Kidney (tissue), 13 donors: ENCODE measurements at regions not wholly inside any gene's neighbourhood (a gene's known extent, or its start where the extent isn't known, plus 50 kb on each side); places are given as distances from the start of the nearest gene placed in this dataset.

ENCODE experiments used
- DNase-seq, 5 donors: peaks; one replicate each; pipeline ENCODE4 v3.0.0-alpha.2; 2013 to 2020
- FAIRE-seq: peaks from 2 replicates; lab custom pipeline; 2012; peaks lifted over from hg19 to GRCh38; lab: Jason Lieb, UNC
- H3K27ac ChIP-seq, 2 donors: one replicate each; pipeline ENCODE4 v1.7.0; 2013; ENCODE audit warnings: low read depth in 2 of 2, low read length in 2 of 2, inconsistent platforms in 1 of 2
- H3K27me3 ChIP-seq: one replicate; pipeline ENCODE4 v1.7.1; 2013; ENCODE audit warnings: low read length, inconsistent platforms; ENCODE audit not compliant: control insufficient read depth, insufficient read depth
- H3K36me3 ChIP-seq, 3 donors: one replicate each; pipeline versions ENCODE4 v1.7.0 to v1.7.1; 2013; ENCODE audit warnings: low read length in 3 of 3, control low read depth in 1 of 3, inconsistent platforms in 1 of 3; ENCODE audit not compliant: insufficient read depth in 3 of 3, control insufficient read depth in 2 of 3
- H3K4me1 ChIP-seq, 3 donors: one replicate each; pipeline versions ENCODE4 v1.7.0 to v1.7.1; 2013; ENCODE audit warnings: low read length in 3 of 3, inconsistent platforms in 1 of 3, low read depth in 1 of 3; ENCODE audit not compliant: control insufficient read depth in 2 of 3, insufficient read depth in 2 of 3
- H3K4me3 ChIP-seq, 3 donors: one replicate each; pipeline versions ENCODE4 v1.7.0 to v1.8.1; 2013; ENCODE audit warnings: low read length in 3 of 3, control low read depth in 1 of 3, inconsistent platforms in 1 of 3
- H3K9ac ChIP-seq, 3 donors: one replicate each; pipeline versions ENCODE4 v1.7.0 to v1.7.1; 2013; ENCODE audit warnings: low read length in 3 of 3, control low read depth in 1 of 3, inconsistent platforms in 1 of 3
- H3K9me3 ChIP-seq, 3 donors: one replicate each; pipeline versions ENCODE4 v1.7.0 to v1.7.1; 2013; ENCODE audit warnings: low read length in 3 of 3, control low read depth in 1 of 3, inconsistent platforms in 1 of 3; ENCODE audit not compliant: control insufficient read depth in 2 of 3, insufficient read depth in 1 of 3
- CTCF ChIP-seq: IDR thresholded peaks from 3 replicates; pipeline ENCODE4 v1.5.1; 2012; ENCODE audit warnings: mild to moderate bottlenecking, moderate library complexity, borderline replicate concordance; ENCODE audit not compliant: insufficient read depth; ENCODE audit errors: extremely low read depth
- intact Hi-C: fragments of 100-400 bp; cut with DNase I; formaldehyde crosslinking; loops from one replicate; pipeline ENCODE4 v1.11.1; 2022
- donor health status: control.
- donor health status: control.
- donor health status: control.
- donor health status: control.
- donor health status: control.
- donor health status: DM: yes; HTN: yes; CAD: no.
- donor health status: Normal renal cell carcinoma (clear cell type).

DNA sequence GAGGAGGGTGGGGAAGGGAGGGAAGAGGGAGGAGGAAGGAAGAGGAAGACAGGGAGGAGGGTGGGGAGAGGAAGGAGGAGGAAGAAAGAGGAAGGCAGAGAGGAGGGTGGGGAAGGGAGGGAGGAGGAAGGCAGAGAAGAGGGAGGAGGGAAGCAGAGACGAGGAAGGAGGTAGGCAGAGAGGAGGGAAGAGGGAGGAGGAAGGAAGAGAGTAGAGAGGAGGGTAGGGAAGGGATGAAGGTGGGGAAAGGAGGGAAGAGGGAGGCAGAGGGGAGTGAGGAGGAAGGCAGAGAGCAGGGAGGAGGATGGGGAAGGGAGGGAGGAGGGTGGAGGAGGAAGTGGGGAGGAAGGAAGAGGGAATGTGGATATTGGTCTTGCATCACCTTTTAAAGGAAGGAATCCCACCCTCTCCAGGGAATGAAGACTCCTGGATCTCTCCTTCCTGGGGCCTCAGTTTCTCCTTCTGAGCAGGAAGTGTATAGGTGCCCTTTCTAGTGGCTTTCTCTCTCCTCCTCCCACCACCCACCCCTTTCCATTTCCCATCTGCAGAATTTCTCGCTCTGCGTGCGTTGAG, 188.9 kb upstream of the ZNF618 start:
- Histone ChIP-seq H3K27me3 (peaks cover 8% of the 10 kb centered on the region), H3K4me1 (peaks cover 0 to 8% (median 0%) of the 10 kb centered on the region in 3 donors), H3K9me3 (no peaks in the 10 kb centered on the region), H3K36me3 (no peaks in the 10 kb centered on the region), H3K27ac (no peak overlapping the region), H3K4me3 (no peak overlapping the region), H3K9ac (no peak overlapping the region)
- DNase-seq (no peak), FAIRE-seq (no peak)
- TF ChIP-seq CTCF: no peak
- intact Hi-C loops: no loop called here

- no peak overlapping the region for H3K9ac ChIP-seq
These were observed 188.3 kb upstream of the ZNF618 start for GRCh38 chr9:113687680-113688371.

DNA sequence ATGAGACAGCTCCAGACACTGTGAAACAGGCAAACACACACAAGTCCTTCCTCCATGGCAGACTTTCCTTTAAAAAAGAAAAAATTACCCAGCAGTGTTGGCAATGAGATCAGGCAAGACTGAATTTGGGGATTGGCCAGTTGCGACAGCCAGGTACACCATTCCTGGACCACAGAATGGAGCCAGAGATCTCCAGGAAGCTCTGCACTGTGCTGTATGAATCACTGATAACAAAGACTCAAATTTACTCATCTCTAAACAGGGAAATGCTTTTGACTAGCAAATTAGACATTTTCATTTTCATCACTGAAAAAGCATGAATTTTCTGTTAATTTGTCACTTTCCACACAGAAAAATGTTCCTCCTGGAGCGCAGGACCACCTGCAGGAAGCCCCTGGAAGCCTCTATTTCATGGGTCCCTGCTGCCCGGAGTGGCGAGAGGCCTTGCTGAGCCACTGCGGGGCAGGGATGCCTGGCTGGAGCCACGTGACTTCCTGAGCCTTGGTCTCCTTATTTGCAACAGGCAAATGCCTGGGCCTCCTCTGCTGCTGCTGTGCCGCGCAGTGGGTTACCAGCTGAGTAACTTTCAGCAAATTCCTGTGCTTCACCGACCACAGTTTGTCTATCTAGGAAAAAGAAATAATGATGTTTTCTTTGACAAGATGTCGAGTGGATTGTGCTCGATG, 185.9 kb upstream of the ZNF618 start:
- H3K27me3 ChIP-seq: peaks cover 8% of the 10 kb centered on the region
- H3K9ac ChIP-seq: no peak overlapping the region
- no peak overlapping the region for H3K4me3 ChIP-seq
- H3K36me3 ChIP-seq: no peaks in the 10 kb centered on the region
- no peak for FAIRE-seq
- DNase-seq: no peak
- no peak overlapping the region for H3K27ac ChIP-seq
- H3K9me3 ChIP-seq: no peaks in the 10 kb centered on the region
- H3K4me1 ChIP-seq: peaks cover 0 to 8% (median 0%) of the 10 kb centered on the region in 3 donors
- intact Hi-C loops: no loop called here
- TF ChIP-seq CTCF: no peak

More at GRCh38 chr9:113687680-113688371, 188.3 kb upstream of the ZNF618 start:
- Histone ChIP-seq H3K36me3 (no peaks in the 10 kb centered on the region), H3K4me1 (peaks cover 0 to 8% (median 0%) of the 10 kb centered on the region in 3 donors), H3K27me3 (peaks cover 8% of the 10 kb centered on the region), H3K27ac (no peak overlapping the region), H3K4me3 (peak overlapping the region in 1 of 3 donors; percentile 21), H3K9me3 (no peaks in the 10 kb centered on the region)
- DNase-seq (peak in 4 of 5 donors; percentile 28 to 77 (median 54)), FAIRE-seq (no peak)
- intact Hi-C loops: no loop called here
- no peak for TF ChIP-seq CTCF
